ENCODE measurements at regions not wholly inside any gene's neighbourhood (a gene's known extent, or its start where the extent isn't known, plus 50 kb on each side); places are given as distances from the start of the nearest gene placed in this dataset.
"Not testable (repeated sequence)": the region's sequence is repeated elsewhere in the genome, so short reads cannot be mapped to it uniquely, and the experiment has no call there.

GRCh38 chr11:96580476-96581040 lies 190.7 kb downstream of the JRKL start:
- no peak for TF ChIP-seq CTCF (IDR thresholded peaks at IDR 0.05; ENCODE audit: extremely low read depth, low read depth, low read length)
- no peak overlapping the region for H2AFZ ChIP-seq (ENCODE audit: low read length)

GRCh38 chr11:96585944-96586880 lies 196.4 kb downstream of the JRKL start:
- not testable (repeated sequence) for H3K36me3 ChIP-seq (ENCODE audit: insufficient read depth, low read length); DNase-seq (ENCODE audit: insufficient read length, low spot score, missing footprints); H3K79me2 ChIP-seq (ENCODE audit: insufficient read depth, low read length); H4K20me1 ChIP-seq (ENCODE audit: insufficient read depth, low read length); H3K9me3 ChIP-seq (ENCODE audit: low read depth, low read length); H3K4me1 ChIP-seq (ENCODE audit: insufficient read depth, low read length); H3K4me2 ChIP-seq (ENCODE audit: insufficient read depth, low read length); H3K27ac ChIP-seq (ENCODE audit: low read depth, low read length); H3K4me3 ChIP-seq (ENCODE audit: insufficient read depth, low read length); H3K27me3 ChIP-seq (ENCODE audit: insufficient read depth, low read length); H2AFZ ChIP-seq (ENCODE audit: low read length)

More at GRCh38 chr11:96580476-96581040, 190.7 kb downstream of the JRKL start:
- no peaks in the 10 kb centered on the region for H3K27me3 ChIP-seq (ENCODE audit: insufficient read depth, low read length)
- no peak overlapping the region for H3K4me2 ChIP-seq (ENCODE audit: insufficient read depth, low read length)
- H3K9me3 ChIP-seq (ENCODE audit: low read depth, low read length): no peaks in the 10 kb centered on the region
- H3K4me1 ChIP-seq (ENCODE audit: insufficient read depth, low read length): no peaks in the 10 kb centered on the region
- H4K20me1 ChIP-seq (ENCODE audit: insufficient read depth, low read length): no peaks in the 10 kb centered on the region
- H3K79me2 ChIP-seq (ENCODE audit: insufficient read depth, low read length): no peaks in the 10 kb centered on the region
- no peaks in the 10 kb centered on the region for H3K36me3 ChIP-seq (ENCODE audit: insufficient read depth, low read length)
- no peak for DNase-seq (ENCODE audit: insufficient read length, low spot score, missing footprints)
- H3K27ac ChIP-seq (ENCODE audit: low read depth, low read length): no peak overlapping the region
- no peak overlapping the region for H3K4me3 ChIP-seq (ENCODE audit: insufficient read depth, low read length)

GRCh38 chr11:96588793-96589192 lies 199.0 kb downstream of the JRKL start:
- not testable (repeated sequence) for H3K36me3 ChIP-seq (ENCODE audit: insufficient read depth, low read length); H4K20me1 ChIP-seq (ENCODE audit: insufficient read depth, low read length); H3K4me1 ChIP-seq (ENCODE audit: insufficient read depth, low read length); H3K27ac ChIP-seq (ENCODE audit: low read depth, low read length); DNase-seq (ENCODE audit: insufficient read length, low spot score, missing footprints); H3K9me3 ChIP-seq (ENCODE audit: low read depth, low read length); H2AFZ ChIP-seq (ENCODE audit: low read length); H3K4me2 ChIP-seq (ENCODE audit: insufficient read depth, low read length); H3K4me3 ChIP-seq (ENCODE audit: insufficient read depth, low read length); H3K27me3 ChIP-seq (ENCODE audit: insufficient read depth, low read length); H3K79me2 ChIP-seq (ENCODE audit: insufficient read depth, low read length)

- Histone ChIP-seq H3K27ac (ENCODE audit: low read depth, low read length) (no peak overlapping the region), H3K79me2 (ENCODE audit: insufficient read depth, low read length) (no peaks in the 10 kb centered on the region), H4K20me1 (ENCODE audit: insufficient read depth, low read length) (no peaks in the 10 kb centered on the region), H3K27me3 (ENCODE audit: insufficient read depth, low read length) (no peaks in the 10 kb centered on the region), H3K36me3 (ENCODE audit: insufficient read depth, low read length) (no peaks in the 10 kb centered on the region), H3K4me1 (ENCODE audit: insufficient read depth, low read length) (no peaks in the 10 kb centered on the region), H3K4me2 (ENCODE audit: insufficient read depth, low read length) (no peak overlapping the region), H3K4me3 (ENCODE audit: insufficient read depth, low read length) (no peak overlapping the region), H3K9me3 (ENCODE audit: low read depth, low read length) (no peaks in the 10 kb centered on the region), H2AFZ (ENCODE audit: low read length) (no peak overlapping the region)
- no peak for TF ChIP-seq CTCF (IDR thresholded peaks at IDR 0.05; ENCODE audit: extremely low read depth, low read depth, low read length)
- DNase-seq (ENCODE audit: insufficient read length, low spot score, missing footprints): no peak
Observed at GRCh38 chr11:96595011-96595410, 205.2 kb downstream of the JRKL start.

Measured in osteoblast (primary cell).